GM18507 (cell line): ENCODE measurements at regions not wholly inside any gene's neighbourhood (a gene's known extent, or its start where the extent isn't known, plus 50 kb on each side); places are given as distances from the start of the nearest gene placed in this dataset.

ENCODE experiments used
- DNase-seq: peaks from one replicate; pipeline ENCODE4 v3.0.0; 2011; ENCODE audit warnings: low read depth; ENCODE audit not compliant: insufficient read length; ENCODE audit errors: extremely low spot score
- FAIRE-seq: peaks from 2 replicates; lab custom pipeline; 2011; peaks lifted over from hg19 to GRCh38; lab: Jason Lieb, UNC

DNA sequence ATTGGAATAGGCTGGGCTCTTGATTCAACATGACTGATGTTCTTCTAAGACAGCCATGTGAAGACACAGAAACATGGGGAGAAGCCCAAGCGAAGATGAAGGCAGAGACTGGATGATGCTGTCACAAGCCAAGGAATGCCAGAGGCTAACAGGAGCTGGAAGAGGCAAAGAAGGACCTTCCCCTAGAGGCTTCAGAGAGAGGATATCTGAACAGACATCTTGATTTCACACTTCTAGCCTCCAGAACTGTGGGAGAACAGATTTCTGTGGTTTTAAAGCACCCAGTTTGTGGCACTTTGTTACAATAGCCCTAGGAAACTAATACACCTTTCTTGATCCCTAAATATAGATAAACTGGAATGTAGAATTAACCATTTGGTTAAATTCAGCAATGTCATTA, 127.0 kb downstream of the EDN1 start:
- no peak for DNase-seq
- FAIRE-seq = no peak

DNA sequence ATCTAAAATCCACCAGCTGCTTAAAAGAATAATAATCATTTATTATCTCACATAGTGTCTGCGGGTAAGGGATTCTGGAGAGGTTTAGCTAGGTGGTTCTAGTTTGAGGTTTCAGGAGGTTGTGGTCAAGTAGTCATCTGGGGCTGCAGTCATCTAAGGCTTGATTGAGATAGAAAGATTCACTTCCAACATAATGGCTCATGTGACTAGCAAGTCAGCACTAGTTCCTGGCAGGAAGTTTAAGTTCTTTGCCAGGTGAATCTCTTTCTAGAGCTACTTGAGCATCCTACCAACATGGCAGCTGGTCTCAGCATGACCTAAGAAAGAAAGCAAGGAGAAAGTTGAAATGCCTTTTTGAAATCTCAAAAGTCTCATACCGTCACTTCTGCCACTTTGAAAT, 128.8 kb downstream of the EDN1 start:
- FAIRE-seq = no peak
- no peak for DNase-seq

- no peak for DNase-seq
- no peak for FAIRE-seq
Measured at GRCh38 chr6:12419631-12420272, 129.6 kb downstream of the EDN1 start.

DNA sequence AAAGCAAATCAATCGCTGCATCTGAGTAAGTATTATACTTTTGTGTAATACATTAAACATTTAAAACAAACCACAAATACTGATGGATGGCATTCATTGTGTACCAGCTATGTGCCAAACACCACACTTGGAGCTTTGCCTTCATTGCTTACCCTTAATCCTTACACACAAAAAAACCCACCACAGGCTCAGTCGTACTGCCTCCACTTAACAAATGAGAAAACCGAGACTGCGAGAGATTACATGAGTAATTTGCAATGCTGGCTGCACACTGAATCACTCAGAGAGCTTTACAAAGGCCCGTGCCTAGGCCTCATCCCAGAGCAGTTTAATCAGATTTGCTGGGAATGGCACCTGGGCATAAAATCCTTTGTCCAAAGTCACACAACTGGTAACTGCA, 130.5 kb downstream of the EDN1 start:
- no peak for FAIRE-seq
- DNase-seq = no peak

DNA sequence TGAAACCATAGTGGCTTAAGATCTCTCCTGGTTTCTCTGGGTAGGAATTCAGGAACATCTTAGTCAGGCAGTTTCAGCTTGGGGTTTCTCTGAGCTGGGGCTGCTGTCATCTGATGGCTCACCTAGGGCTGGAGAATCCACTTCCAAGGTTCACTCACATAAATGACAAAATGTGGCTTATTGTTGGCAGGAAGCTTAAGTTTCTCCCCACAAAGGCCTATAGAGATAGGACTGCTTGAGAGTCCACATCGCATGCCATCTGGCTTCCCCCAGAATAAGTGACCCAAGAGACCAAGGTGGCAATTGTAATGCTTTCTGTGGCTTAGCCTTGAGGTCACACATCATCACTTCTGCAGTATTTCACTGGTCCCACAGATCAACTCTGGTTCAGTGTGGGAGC, 131.4 kb downstream of the EDN1 start:
- no peak for DNase-seq
- no peak for FAIRE-seq

GRCh38 chr6:12422848-12423247, 132.7 kb downstream of the EDN1 start:
- DNase-seq (no peak), FAIRE-seq (no peak)

DNA sequence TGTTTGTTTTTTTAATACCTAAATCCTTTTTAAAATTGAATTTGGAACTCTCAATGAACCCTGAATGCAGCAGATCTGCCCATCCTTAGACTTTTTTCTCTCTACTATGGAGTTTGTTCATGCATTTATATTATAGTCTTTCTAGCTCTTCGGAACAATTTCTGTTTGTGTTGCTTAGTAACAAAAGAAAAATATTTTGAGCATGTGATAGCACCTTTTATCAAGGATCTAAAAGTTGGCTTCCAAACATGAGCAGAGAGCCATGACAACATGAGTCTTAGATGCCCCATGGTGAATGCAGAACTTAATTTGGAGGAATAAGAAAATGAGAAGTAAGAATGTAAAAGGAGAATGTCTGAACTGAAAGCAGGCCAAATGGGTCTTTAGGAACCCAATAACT, 133.7 kb downstream of the EDN1 start:
- FAIRE-seq = no peak

DNA sequence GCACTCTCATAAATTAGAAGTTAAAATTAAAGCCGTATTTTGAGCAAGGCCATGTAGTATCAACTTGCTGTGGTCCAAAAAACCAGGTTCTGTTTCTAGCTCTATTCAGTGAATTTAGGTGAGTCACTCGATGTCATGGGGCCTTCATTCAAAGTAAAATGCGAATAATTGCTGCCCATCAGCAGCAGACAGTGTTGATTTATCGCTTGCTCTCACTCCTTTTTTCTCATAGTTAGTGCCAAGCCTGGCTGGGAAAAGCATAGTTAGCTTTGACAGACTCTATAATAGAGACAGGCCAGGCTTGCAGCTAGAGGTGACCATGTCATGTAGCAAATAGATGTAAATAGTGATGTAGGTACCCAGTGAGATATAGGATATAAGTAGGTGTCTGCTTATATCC, 136.0 kb downstream of the EDN1 start:
- no peak for FAIRE-seq
- no peak for DNase-seq

More for the DNA sequence above, 133.7 kb downstream of the EDN1 start:
- DNase-seq = no peak

DNA sequence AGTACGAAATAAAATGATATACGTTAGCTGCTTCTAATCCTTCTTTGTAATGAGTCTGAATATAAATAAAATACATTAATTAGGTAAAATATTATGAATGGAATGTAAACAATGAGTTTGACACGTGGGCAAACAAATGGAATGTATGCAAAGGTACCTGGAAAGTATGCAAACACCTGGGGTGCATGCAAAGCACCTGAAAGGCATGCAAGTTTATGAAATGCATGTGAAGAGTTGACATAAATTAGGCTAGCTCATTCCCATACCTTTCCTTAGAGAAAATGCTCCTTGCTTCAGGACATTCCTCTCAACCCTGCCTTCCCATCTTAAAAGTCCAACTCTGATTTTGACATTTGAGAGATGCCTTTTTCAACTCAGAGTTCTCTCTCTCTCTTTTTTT, 140.9 kb downstream of the EDN1 start:
- FAIRE-seq = no peak
- DNase-seq = no peak

GRCh38 chr6:12436224-12436623, 146.1 kb downstream of the EDN1 start:
- DNase-seq = no peak
- peak; percentile 72 for FAIRE-seq

GRCh38 chr6:12436683-12437082, 146.5 kb downstream of the EDN1 start:
- no peak for FAIRE-seq
- no peak for DNase-seq

DNA sequence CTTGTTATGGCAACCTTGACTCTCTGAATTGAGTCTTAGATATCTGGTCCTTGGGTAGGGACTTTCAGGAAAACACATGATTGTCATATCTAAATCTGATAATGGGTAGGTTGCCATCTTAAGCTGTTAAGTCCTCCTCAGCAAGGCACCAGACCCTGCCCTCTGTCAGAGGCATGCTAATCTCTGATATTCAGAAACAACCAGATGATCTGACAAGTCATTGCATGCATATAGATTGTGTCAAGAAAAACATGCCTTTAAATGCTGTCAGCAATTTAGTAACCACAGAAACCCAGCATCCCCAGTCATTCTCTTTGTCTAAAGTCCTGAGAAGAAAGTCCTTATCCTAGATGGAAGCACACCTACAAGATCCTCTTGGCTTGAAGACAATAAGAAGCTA, 149.1 kb downstream of the EDN1 start:
- DNase-seq = no peak
- no peak for FAIRE-seq

DNA sequence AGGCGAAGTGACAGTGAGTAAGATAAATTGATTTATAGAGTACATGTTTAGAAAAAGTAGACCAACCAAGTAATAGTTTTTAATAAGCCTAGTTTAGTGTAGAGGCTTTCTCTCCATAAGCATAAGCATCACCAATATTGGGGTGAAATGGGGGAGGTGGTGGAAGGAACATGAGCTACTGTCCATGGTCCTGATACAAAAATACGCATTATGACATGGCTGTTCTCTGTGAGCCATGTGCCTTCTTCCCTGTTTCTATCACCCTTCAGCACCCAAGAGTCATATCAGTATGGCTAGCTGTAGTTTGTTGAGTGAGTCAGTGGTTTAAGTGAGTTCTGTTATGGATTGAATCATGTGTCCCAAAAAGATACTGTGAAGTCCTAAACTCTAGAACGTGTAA, 150.8 kb downstream of the EDN1 start:
- no peak for FAIRE-seq
- no peak for DNase-seq

- no peak for DNase-seq
Measured at GRCh38 chr6:12442455-12442854, 152.3 kb downstream of the EDN1 start.

GRCh38 chr6:12446394-12446793, 156.2 kb downstream of the EDN1 start:
- DNase-seq = no peak
- FAIRE-seq = no peak

More at GRCh38 chr6:12442455-12442854, 152.3 kb downstream of the EDN1 start:
- FAIRE-seq = no peak

- no peak for DNase-seq
- no peak for FAIRE-seq
Measured at GRCh38 chr6:12449447-12449846, 159.3 kb downstream of the EDN1 start.

- no peak for FAIRE-seq
Measured at GRCh38 chr6:12450467-12450866, 160.3 kb downstream of the EDN1 start.

DNA sequence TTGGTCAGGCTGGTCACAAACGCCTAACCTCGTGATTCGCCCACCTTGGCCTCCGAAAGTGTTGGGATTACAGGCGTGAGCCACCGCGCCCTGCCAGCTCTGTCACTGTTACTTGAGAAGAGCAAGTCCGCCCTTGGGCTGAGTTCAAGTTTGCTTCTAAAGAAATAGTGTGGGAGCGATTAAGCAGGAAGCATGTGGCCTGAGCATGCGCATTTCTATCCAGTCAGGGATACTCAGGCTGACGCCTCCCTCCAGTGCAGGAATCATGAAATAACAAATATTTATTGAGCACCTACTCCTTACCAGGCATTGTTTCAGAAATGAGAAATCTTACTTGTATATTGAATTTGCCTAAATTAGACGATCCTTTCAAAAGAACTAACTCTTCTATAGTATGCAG, 166.2 kb downstream of the EDN1 start:
- no peak for DNase-seq
- FAIRE-seq = no peak

More at GRCh38 chr6:12450467-12450866, 160.3 kb downstream of the EDN1 start:
- no peak for DNase-seq

DNA sequence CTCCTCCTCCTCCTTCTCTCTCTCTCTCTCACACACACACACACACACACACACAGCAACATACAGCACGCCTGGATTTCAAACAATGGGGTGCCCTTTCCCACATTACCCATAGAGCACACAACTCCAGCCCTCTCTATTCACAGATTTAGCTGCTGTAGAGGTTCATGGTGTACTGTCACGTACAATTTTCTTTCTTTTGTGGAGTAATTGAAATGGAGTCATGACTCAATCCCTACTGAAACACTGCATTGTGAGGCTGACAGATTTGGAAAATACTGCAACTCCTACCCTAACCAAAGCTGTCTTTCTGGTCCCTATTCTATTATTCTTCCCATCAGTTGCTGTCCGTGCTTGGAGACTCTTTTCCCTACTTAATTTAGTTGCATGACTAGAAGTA, 166.9 kb downstream of the EDN1 start:
- FAIRE-seq = no peak
- no peak for DNase-seq

DNA sequence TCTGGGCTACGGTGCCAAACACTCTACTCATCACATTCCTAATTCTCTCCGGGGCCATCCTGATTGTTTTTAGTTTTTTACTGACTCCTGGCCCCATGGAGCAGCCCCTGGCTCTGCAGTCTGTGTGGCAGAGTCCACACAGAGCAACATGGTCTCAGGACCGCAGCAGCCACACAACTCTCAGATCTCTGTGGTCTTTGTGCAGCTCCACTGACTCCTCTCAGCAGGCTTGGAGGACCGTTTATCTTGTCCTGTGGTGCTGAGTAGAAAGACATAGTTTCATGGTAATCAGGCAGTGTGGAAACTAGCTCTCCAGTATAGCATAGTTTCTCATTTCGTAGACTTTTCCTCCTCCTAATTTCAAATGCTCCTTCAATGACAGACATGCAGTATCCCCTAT, 168.4 kb downstream of the EDN1 start:
- FAIRE-seq = no peak
- DNase-seq = no peak

DNA sequence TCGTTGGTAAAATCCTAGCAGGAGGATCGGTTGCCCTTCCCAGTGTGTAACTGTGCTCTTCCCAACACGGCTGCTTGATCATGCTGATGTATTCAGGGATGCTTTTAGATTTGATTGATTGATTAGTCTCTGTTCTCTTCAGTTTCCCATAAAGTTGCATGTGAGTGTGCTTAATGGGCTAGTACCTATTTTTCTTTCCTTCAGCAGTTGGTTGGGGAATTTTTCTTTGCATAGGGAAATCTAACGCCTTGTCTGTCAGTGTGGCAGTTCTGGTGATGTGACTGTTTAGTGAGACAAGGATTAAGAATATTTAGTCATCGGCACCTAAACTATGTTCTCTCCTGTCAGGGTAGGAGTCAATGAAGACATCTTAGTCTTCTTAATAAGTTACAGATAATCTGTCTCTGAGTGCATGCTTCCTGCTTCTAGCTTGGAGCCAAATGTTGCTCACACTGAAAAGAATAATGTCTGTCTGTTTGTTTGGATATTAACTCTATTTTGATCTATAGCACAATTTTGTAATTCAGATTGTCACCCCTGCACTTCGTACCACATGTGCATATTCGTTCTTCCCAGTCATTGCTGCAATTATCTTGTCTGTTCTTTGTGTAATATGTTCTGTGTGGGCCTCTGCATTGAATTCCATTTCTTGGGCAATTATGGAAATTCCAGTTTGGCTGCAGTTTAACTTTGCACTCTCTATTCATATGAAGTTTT, 169.9 kb downstream of the EDN1 start:
- FAIRE-seq (no peak), DNase-seq (no peak)
